Testis (tissue), 2 donors: ENCODE measurements at regions not wholly inside any gene's neighbourhood (a gene's known extent, or its start where the extent isn't known, plus 50 kb on each side); places are given as distances from the start of the nearest gene placed in this dataset.

Source experiments
- DNase-seq: peaks from one replicate; pipeline ENCODE4 v3.0.0-alpha.2; 2019
- H3K27ac ChIP-seq, 2 donors: fragments of 200-600 bp; sonication (generic); one replicate each; pipeline ENCODE4 v1.5.1; 2019
- H3K27me3 ChIP-seq: fragments of 200-600 bp; sonication (generic); one replicate; pipeline ENCODE4 v1.5.1; 2019
- H3K36me3 ChIP-seq: fragments of 200-600 bp; sonication (generic); one replicate; pipeline ENCODE4 v1.5.1; 2017; ENCODE audit warnings: low read depth; ENCODE audit errors: missing control alignments
- H3K4me1 ChIP-seq: fragments of 200-600 bp; sonication (generic); one replicate; pipeline ENCODE4 v1.5.1; 2019
- H3K4me3 ChIP-seq, 2 donors: fragments of 200-600 bp; sonication (generic); one replicate each; pipeline ENCODE4 v1.5.1; 2017 to 2019
- H3K9me3 ChIP-seq: fragments of 200-600 bp; sonication (generic); one replicate; pipeline ENCODE4 v1.5.1; 2017
- CTCF ChIP-seq, 3 experiments: fragments of 450-650 bp in 2 of 3; fragments of 200-600 bp in 1 of 3; sonication (generic) in 1 of 3; IDR thresholded peaks; one replicate each; pipeline ENCODE4 v1.5.1; 2016 to 2019; ENCODE audit warnings: antibody characterized with exemption in 3 of 3, mild to moderate bottlenecking in 2 of 3, moderate library complexity in 1 of 3
- POLR2A ChIP-seq: fragments of 450-650 bp; IDR thresholded peaks from one replicate; pipeline ENCODE4 v1.6.1; 2017; ENCODE audit warnings: antibody characterized with exemption, mild to moderate bottlenecking, moderate library complexity
- WGBS, 2 donors: methylation state at CpG; one replicate each; pipeline ENCODE4 v1.1.5; 2018; 5-methylcytosine and 5-hydroxymethylcytosine counted together
- intact Hi-C: fragments of 100-400 bp; cut with DNase I; formaldehyde crosslinking; loops from one replicate; pipeline ENCODE4 v1.15.1; 2023; ENCODE audit warnings: low total_unique reads

GRCh38 chr11:19632499-19632834 lies 80.2 kb upstream of the NAV2 start:
- H3K4me3 ChIP-seq: no peak overlapping the region
- TF ChIP-seq POLR2A: no peak
- no peak for TF ChIP-seq CTCF (IDR thresholded peaks at IDR 0.05)
- DNase-seq: no peak
- 33 to 34% methylated on average over 3 of the region's 3 CpGs for WGBS, 2 donors
- peaks cover 19% of the 10 kb centered on the region for H3K4me1 ChIP-seq
- intact Hi-C loops: no loop called here
- no peak overlapping the region for H3K27ac ChIP-seq
- no peaks in the 10 kb centered on the region for H3K27me3 ChIP-seq
- H3K36me3 ChIP-seq: no peaks in the 10 kb centered on the region
- H3K9me3 ChIP-seq: no peaks in the 10 kb centered on the region

- WGBS, 2 donors: 78 to 80% methylated on average over 9 of the region's 9 CpGs
- intact Hi-C loops: no loop called here
- no peak for TF ChIP-seq CTCF (IDR thresholded peaks at IDR 0.05)
- no peak for TF ChIP-seq POLR2A
- no peaks in the 10 kb centered on the region for H3K27me3 ChIP-seq
- no peak overlapping the region for H3K4me3 ChIP-seq
- no peak overlapping the region for H3K27ac ChIP-seq
- DNase-seq: no peak
- H3K9me3 ChIP-seq: no peaks in the 10 kb centered on the region
- H3K36me3 ChIP-seq: no peaks in the 10 kb centered on the region
- peaks cover 20% of the 10 kb centered on the region for H3K4me1 ChIP-seq
Observed at GRCh38 chr11:19631712-19632498, 80.7 kb upstream of the NAV2 start.

- WGBS, 2 donors: 23 to 46% methylated on average over 5 of the region's 5 CpGs
- DNase-seq: peak; percentile 78
- Histone ChIP-seq H3K36me3 (no peaks in the 10 kb centered on the region), H3K27ac (peak overlapping the region; percentile 39 to 74), H3K9me3 (no peaks in the 10 kb centered on the region), H3K4me1 (peaks cover 19% of the 10 kb centered on the region), H3K4me3 (no peak overlapping the region), H3K27me3 (no peaks in the 10 kb centered on the region)
- intact Hi-C loops: no loop called here
- TF ChIP-seq CTCF (IDR thresholded peaks at IDR 0.05) (no peak), POLR2A (no peak)
Observed at GRCh38 chr11:19628018-19628417, 84.6 kb upstream of the NAV2 start.

- no peak overlapping the region for H3K4me3 ChIP-seq
- 62 to 75% methylated on average over 4 of the region's 4 CpGs for WGBS, 2 donors
- no peaks in the 10 kb centered on the region for H3K27me3 ChIP-seq
- peaks cover 16% of the 10 kb centered on the region for H3K4me1 ChIP-seq
- H3K9me3 ChIP-seq: no peaks in the 10 kb centered on the region
- peak overlapping the region; percentile 39 to 74 for H3K27ac ChIP-seq
- intact Hi-C loops: no loop called here
- no peak for TF ChIP-seq POLR2A
- TF ChIP-seq CTCF (IDR thresholded peaks at IDR 0.05): no peak
- no peaks in the 10 kb centered on the region for H3K36me3 ChIP-seq
- no peak for DNase-seq
Observed at GRCh38 chr11:19627566-19627965, 85.1 kb upstream of the NAV2 start.

GRCh38 chr11:19625438-19625837 lies 87.2 kb upstream of the NAV2 start:
- H3K27ac ChIP-seq: no peak overlapping the region
- no peak for DNase-seq
- peaks cover 16% of the 10 kb centered on the region for H3K4me1 ChIP-seq
- no peak overlapping the region for H3K4me3 ChIP-seq
- H3K36me3 ChIP-seq: no peaks in the 10 kb centered on the region
- TF ChIP-seq POLR2A (no peak), CTCF (IDR thresholded peaks at IDR 0.05) (no peak)
- intact Hi-C loops: no loop called here
- H3K9me3 ChIP-seq: no peaks in the 10 kb centered on the region
- no peaks in the 10 kb centered on the region for H3K27me3 ChIP-seq
- 83 to 92% methylated on average over 1 of the region's 1 CpG for WGBS, 2 donors
